ENCODE measurements at regions not wholly inside any gene's neighbourhood (a gene's known extent, or its start where the extent isn't known, plus 50 kb on each side); places are given as distances from the start of the nearest gene placed in this dataset.
A peak's percentile ranks its signal among the peaks of the same experiment; 100 is the strongest.

- Histone ChIP-seq H3K9ac (ENCODE audit: low read length) (peak overlapping the region; percentile 10), H3K4me3 (ENCODE audit: low read length) (no peak overlapping the region), H3K4me1 (ENCODE audit: control insufficient read depth, insufficient read depth, low read length) (peaks cover 37% of the 10 kb centered on the region), H3K27me3 (replicated peaks; ENCODE audit: control insufficient read depth, insufficient read depth, low read length) (peaks cover 3% of the 10 kb centered on the region), H3K9me3 (ENCODE audit: control insufficient read depth, low read length) (no peaks in the 10 kb centered on the region), H3K36me3 (ENCODE audit: control insufficient read depth, insufficient read depth, low read length, severe bottlenecking) (no peaks in the 10 kb centered on the region)
- DNase-seq (ENCODE audit: low read depth), result no peak
These were observed 253.7 kb upstream of the DIAPH2 start for GRCh38 chrX:96430756-96431455.

- peak overlapping the region; percentile 55 for H3K9ac ChIP-seq (ENCODE audit: low read length)
- no peaks in the 10 kb centered on the region for H3K9me3 ChIP-seq (ENCODE audit: control insufficient read depth, low read length)
- DNase-seq (ENCODE audit: low read depth), result peak; percentile 44
- H3K4me1 ChIP-seq (ENCODE audit: control insufficient read depth, insufficient read depth, low read length), result peaks cover 48% of the 10 kb centered on the region
- H3K36me3 ChIP-seq (ENCODE audit: control insufficient read depth, insufficient read depth, low read length, severe bottlenecking), result no peaks in the 10 kb centered on the region
- no peak overlapping the region for H3K4me3 ChIP-seq (ENCODE audit: low read length)
- H3K27me3 ChIP-seq (replicated peaks; ENCODE audit: control insufficient read depth, insufficient read depth, low read length), result peaks cover 3% of the 10 kb centered on the region
These were observed 252.0 kb upstream of the DIAPH2 start for GRCh38 chrX:96432647-96433046.

GRCh38 chrX:96433409-96434077 is 251.1 kb upstream of the DIAPH2 start:
- no peaks in the 10 kb centered on the region for H3K36me3 ChIP-seq (ENCODE audit: control insufficient read depth, insufficient read depth, low read length, severe bottlenecking)
- H3K27me3 ChIP-seq (replicated peaks; ENCODE audit: control insufficient read depth, insufficient read depth, low read length), result peaks cover 3% of the 10 kb centered on the region
- H3K4me1 ChIP-seq (ENCODE audit: control insufficient read depth, insufficient read depth, low read length), result peaks cover 57% of the 10 kb centered on the region
- peak overlapping the region; percentile 55 for H3K9ac ChIP-seq (ENCODE audit: low read length)
- no peak overlapping the region for H3K4me3 ChIP-seq (ENCODE audit: low read length)
- H3K9me3 ChIP-seq (ENCODE audit: control insufficient read depth, low read length), result no peaks in the 10 kb centered on the region
- no peak for DNase-seq (ENCODE audit: low read depth)

DNA sequence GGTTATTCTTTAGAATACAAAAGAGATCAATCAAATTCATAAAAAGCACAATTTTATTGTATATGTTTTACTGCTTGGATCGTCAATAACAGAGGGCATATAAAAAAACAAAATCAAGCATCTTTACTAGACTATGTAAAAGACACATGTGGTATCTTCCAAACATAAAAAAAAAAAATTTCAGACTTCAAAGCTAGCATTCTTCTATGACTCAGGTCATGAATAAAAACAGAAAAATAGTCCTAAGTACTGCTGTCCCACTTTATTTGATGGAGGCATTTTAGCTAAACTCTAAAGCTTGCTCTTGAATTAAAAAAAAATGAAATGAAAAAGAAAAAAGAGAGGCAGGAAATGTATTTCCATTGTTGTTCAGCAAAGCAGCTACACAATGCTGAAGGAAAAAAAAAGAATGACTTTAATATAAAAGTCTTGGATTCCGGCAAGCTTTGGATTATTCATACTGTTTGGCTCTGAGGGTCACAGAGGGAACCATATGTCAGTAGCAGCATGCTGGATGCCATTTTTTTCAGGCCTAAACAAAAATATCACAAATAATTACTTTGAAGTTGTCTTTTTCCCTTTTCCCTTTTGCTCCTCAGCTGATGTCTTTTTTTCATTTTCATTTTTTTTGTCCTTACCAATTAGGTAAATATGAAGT is 249.1 kb upstream of the DIAPH2 start:
- peak overlapping the region; percentile 30 for H3K9ac ChIP-seq (ENCODE audit: low read length)
- H3K4me1 ChIP-seq (ENCODE audit: control insufficient read depth, insufficient read depth, low read length), result peaks cover 61% of the 10 kb centered on the region
- H3K9me3 ChIP-seq (ENCODE audit: control insufficient read depth, low read length), result no peaks in the 10 kb centered on the region
- no peak overlapping the region for H3K4me3 ChIP-seq (ENCODE audit: low read length)
- H3K36me3 ChIP-seq (ENCODE audit: control insufficient read depth, insufficient read depth, low read length, severe bottlenecking), result no peaks in the 10 kb centered on the region
- peaks cover 3% of the 10 kb centered on the region for H3K27me3 ChIP-seq (replicated peaks; ENCODE audit: control insufficient read depth, insufficient read depth, low read length)
- peak; percentile 18 for DNase-seq (ENCODE audit: low read depth)

- Histone ChIP-seq H3K27me3 (replicated peaks; ENCODE audit: control insufficient read depth, insufficient read depth, low read length) (no peaks in the 10 kb centered on the region), H3K4me3 (ENCODE audit: low read length) (no peak overlapping the region), H3K36me3 (ENCODE audit: control insufficient read depth, insufficient read depth, low read length, severe bottlenecking) (no peaks in the 10 kb centered on the region), H3K4me1 (ENCODE audit: control insufficient read depth, insufficient read depth, low read length) (peaks cover 61% of the 10 kb centered on the region), H3K9ac (ENCODE audit: low read length) (peak overlapping the region; percentile 63), H3K9me3 (ENCODE audit: control insufficient read depth, low read length) (no peaks in the 10 kb centered on the region)
- DNase-seq (ENCODE audit: low read depth), result peak; percentile 59
These were observed 248.5 kb upstream of the DIAPH2 start for GRCh38 chrX:96436105-96436504.

- Histone ChIP-seq H3K36me3 (ENCODE audit: control insufficient read depth, insufficient read depth, low read length, severe bottlenecking) (no peaks in the 10 kb centered on the region), H3K9ac (ENCODE audit: low read length) (no peak overlapping the region), H3K27me3 (replicated peaks; ENCODE audit: control insufficient read depth, insufficient read depth, low read length) (no peaks in the 10 kb centered on the region), H3K4me1 (ENCODE audit: control insufficient read depth, insufficient read depth, low read length) (peaks cover 41% of the 10 kb centered on the region), H3K4me3 (ENCODE audit: low read length) (no peak overlapping the region), H3K9me3 (ENCODE audit: control insufficient read depth, low read length) (no peaks in the 10 kb centered on the region)
- peak; percentile 48 for DNase-seq (ENCODE audit: low read depth)
These were observed 245.8 kb upstream of the DIAPH2 start for GRCh38 chrX:96438803-96439202.

GRCh38 chrX:96440941-96441340 is 243.7 kb upstream of the DIAPH2 start:
- H3K9ac ChIP-seq (ENCODE audit: low read length), result no peak overlapping the region
- H3K4me1 ChIP-seq (ENCODE audit: control insufficient read depth, insufficient read depth, low read length), result peaks cover 24% of the 10 kb centered on the region
- no peaks in the 10 kb centered on the region for H3K36me3 ChIP-seq (ENCODE audit: control insufficient read depth, insufficient read depth, low read length, severe bottlenecking)
- no peaks in the 10 kb centered on the region for H3K9me3 ChIP-seq (ENCODE audit: control insufficient read depth, low read length)
- peaks cover 3% of the 10 kb centered on the region for H3K27me3 ChIP-seq (replicated peaks; ENCODE audit: control insufficient read depth, insufficient read depth, low read length)
- DNase-seq (ENCODE audit: low read depth), result no peak
- H3K4me3 ChIP-seq (ENCODE audit: low read length), result no peak overlapping the region

DNA sequence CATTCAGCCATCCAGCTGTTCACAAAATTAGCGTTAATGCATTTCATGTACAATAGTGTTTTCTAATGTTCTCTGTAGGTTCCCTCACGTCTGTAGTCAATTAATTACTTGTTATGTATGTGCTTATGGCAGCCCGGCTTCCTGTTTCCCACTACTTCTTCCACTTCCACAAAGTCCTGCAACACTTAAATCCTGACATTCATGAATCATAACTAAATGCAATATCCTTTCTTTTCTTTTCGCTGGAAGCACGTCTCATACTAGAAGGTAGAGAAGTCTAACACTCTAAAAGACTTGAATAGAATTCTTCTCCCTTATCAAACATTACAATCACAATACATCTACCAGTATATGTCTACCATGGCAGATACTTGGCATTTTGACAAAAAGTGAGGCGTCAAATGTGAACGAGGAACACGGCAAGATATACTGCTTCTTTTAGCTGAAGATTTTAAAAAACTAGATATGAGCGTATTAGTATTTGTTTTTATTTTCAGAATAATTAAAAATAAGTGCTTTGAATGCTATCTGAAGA is 239.0 kb upstream of the DIAPH2 start:
- H3K4me1 ChIP-seq (ENCODE audit: control insufficient read depth, insufficient read depth, low read length), result no peaks in the 10 kb centered on the region
- no peak for DNase-seq (ENCODE audit: low read depth)

GRCh38 chrX:96446524-96446923 is 238.1 kb upstream of the DIAPH2 start:
- Histone ChIP-seq H3K4me1 (ENCODE audit: control insufficient read depth, insufficient read depth, low read length) (no peaks in the 10 kb centered on the region), H3K9ac (ENCODE audit: low read length) (no peak overlapping the region), H3K27me3 (replicated peaks; ENCODE audit: control insufficient read depth, insufficient read depth, low read length) (peaks cover 3% of the 10 kb centered on the region), H3K36me3 (ENCODE audit: control insufficient read depth, insufficient read depth, low read length, severe bottlenecking) (no peaks in the 10 kb centered on the region), H3K9me3 (ENCODE audit: control insufficient read depth, low read length) (no peaks in the 10 kb centered on the region), H3K4me3 (ENCODE audit: low read length) (no peak overlapping the region)
- no peak for DNase-seq (ENCODE audit: low read depth)

More for the DNA sequence above, 239.0 kb upstream of the DIAPH2 start:
- peaks cover 3% of the 10 kb centered on the region for H3K27me3 ChIP-seq (replicated peaks; ENCODE audit: control insufficient read depth, insufficient read depth, low read length)
- no peaks in the 10 kb centered on the region for H3K9me3 ChIP-seq (ENCODE audit: control insufficient read depth, low read length)
- no peaks in the 10 kb centered on the region for H3K36me3 ChIP-seq (ENCODE audit: control insufficient read depth, insufficient read depth, low read length, severe bottlenecking)
- H3K9ac ChIP-seq (ENCODE audit: low read length), result no peak overlapping the region
- H3K4me3 ChIP-seq (ENCODE audit: low read length), result no peak overlapping the region

DNA sequence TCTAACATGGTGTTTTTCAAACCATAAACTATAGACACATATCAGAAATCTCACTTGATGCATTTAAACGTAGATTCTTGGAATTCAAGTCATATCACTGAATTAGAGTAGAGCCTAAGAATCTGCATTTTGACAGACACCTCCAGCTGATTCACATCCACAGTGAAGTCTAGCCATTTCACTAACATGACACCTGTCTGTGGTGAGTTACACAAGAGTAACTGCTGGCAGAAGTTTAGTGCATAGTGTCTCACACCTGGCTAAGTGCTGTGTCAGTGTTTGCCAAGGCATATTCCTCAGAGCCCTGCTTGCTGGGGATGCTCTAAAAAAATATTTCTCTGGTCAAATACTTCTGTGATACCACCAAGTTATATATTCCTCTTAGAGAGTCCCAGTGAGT is 237.5 kb upstream of the DIAPH2 start:
- Histone ChIP-seq H3K36me3 (ENCODE audit: control insufficient read depth, insufficient read depth, low read length, severe bottlenecking) (no peaks in the 10 kb centered on the region), H3K4me1 (ENCODE audit: control insufficient read depth, insufficient read depth, low read length) (no peaks in the 10 kb centered on the region), H3K9me3 (ENCODE audit: control insufficient read depth, low read length) (no peaks in the 10 kb centered on the region), H3K9ac (ENCODE audit: low read length) (no peak overlapping the region), H3K4me3 (ENCODE audit: low read length) (no peak overlapping the region), H3K27me3 (replicated peaks; ENCODE audit: control insufficient read depth, insufficient read depth, low read length) (peaks cover 3% of the 10 kb centered on the region)
- DNase-seq (ENCODE audit: low read depth), result no peak

GRCh38 chrX:96449191-96449590 is 235.5 kb upstream of the DIAPH2 start:
- Histone ChIP-seq H3K27me3 (replicated peaks; ENCODE audit: control insufficient read depth, insufficient read depth, low read length) (peaks cover 3% of the 10 kb centered on the region), H3K9ac (ENCODE audit: low read length) (no peak overlapping the region), H3K36me3 (ENCODE audit: control insufficient read depth, insufficient read depth, low read length, severe bottlenecking) (no peaks in the 10 kb centered on the region), H3K4me3 (ENCODE audit: low read length) (no peak overlapping the region), H3K4me1 (ENCODE audit: control insufficient read depth, insufficient read depth, low read length) (no peaks in the 10 kb centered on the region), H3K9me3 (ENCODE audit: control insufficient read depth, low read length) (no peaks in the 10 kb centered on the region)
- DNase-seq (ENCODE audit: low read depth), result no peak
